Sigmoid colon (tissue), 6 donors: ENCODE measurements at regions not wholly inside any gene's neighbourhood (a gene's known extent, or its start where the extent isn't known, plus 50 kb on each side); places are given as distances from the start of the nearest gene placed in this dataset.

ENCODE experiments used
- DNase-seq: peaks from one replicate; pipeline ENCODE4 v3.0.0-alpha.2; 2019
- H3K27ac ChIP-seq, 4 donors: fragments of 200-600 bp; sonication (generic); one replicate each; pipeline ENCODE4 v1.5.1; 2016 to 2019; ENCODE audit warnings: mild to moderate bottlenecking in 1 of 4
- H3K27me3 ChIP-seq, 3 donors: fragments of 200-600 bp; sonication (generic); one replicate each; pipeline ENCODE4 v1.5.1; 2019; ENCODE audit warnings: mild to moderate bottlenecking in 1 of 3
- H3K36me3 ChIP-seq, 4 donors: fragments of 200-600 bp; sonication (generic); one replicate each; pipeline ENCODE4 v1.5.1; 2016 to 2019
- H3K4me1 ChIP-seq, 4 donors: fragments of 200-600 bp; sonication (generic); one replicate each; pipeline ENCODE4 v1.5.1; 2017 to 2019
- H3K4me3 ChIP-seq, 4 donors: fragments of 200-600 bp; sonication (generic); one replicate each; pipeline ENCODE4 v1.5.1; 2017 to 2019; ENCODE audit warnings: mild to moderate bottlenecking in 2 of 4, moderate library complexity in 1 of 4
- H3K9me3 ChIP-seq, 4 donors: fragments of 200-600 bp in 3 of 4; sonication (generic) in 3 of 4; one replicate each; pipeline versions ENCODE4 v1.5.1 to v1.6.1; 2013 to 2019
- EP300 ChIP-seq, 4 donors: sonication (generic); formaldehyde crosslinking; IDR thresholded peaks; one replicate each; pipeline ENCODE4 v1.6.1; 2017; ENCODE audit warnings: antibody characterized with exemption in 4 of 4
- POLR2A ChIP-seq, 2 donors: fragments of 450-650 bp; IDR thresholded peaks; one replicate each; pipeline ENCODE4 v1.6.1; 2016; ENCODE audit warnings: antibody characterized with exemption in 2 of 2, mild to moderate bottlenecking in 2 of 2, moderate library complexity in 2 of 2
- POLR2AphosphoS5 ChIP-seq, 4 donors: sonication (generic); formaldehyde crosslinking; IDR thresholded peaks; one replicate each; pipeline ENCODE4 v1.6.1; 2017; ENCODE audit warnings: antibody characterized with exemption in 4 of 4
- WGBS, 2 donors: extraction: QIAGEN DNeasy Blood & Tissue Kit; methylation state at CpG; one replicate each; pipeline ENCODE4 v1.1.7; 2013; 5-methylcytosine and 5-hydroxymethylcytosine counted together
- intact Hi-C: fragments of 100-400 bp; cut with DNase I; formaldehyde crosslinking; loops from one replicate; pipeline ENCODE4 v1.15.1; 2023
- TF ChIP-seq, protein P1 (sequence below), 4 experiments: fragments of 450-650 bp in 3 of 4; fragments of 200-600 bp in 1 of 4; IDR thresholded peaks; one replicate each; pipeline ENCODE4 v1.5.1; 2016 to 2019; ENCODE audit warnings: antibody characterized with exemption in 4 of 4, mild to moderate bottlenecking in 3 of 4, moderate library complexity in 2 of 4
- donor health status: healthy with polysubstance abuse.
- donor health status: healthy.

GRCh38 chr2:121047383-121047782, 237.6 kb downstream of the TFCP2L1 start:
- intact Hi-C loops, result no loop called here
- H3K36me3 ChIP-seq, result no peaks in the 10 kb centered on the region

DNA sequence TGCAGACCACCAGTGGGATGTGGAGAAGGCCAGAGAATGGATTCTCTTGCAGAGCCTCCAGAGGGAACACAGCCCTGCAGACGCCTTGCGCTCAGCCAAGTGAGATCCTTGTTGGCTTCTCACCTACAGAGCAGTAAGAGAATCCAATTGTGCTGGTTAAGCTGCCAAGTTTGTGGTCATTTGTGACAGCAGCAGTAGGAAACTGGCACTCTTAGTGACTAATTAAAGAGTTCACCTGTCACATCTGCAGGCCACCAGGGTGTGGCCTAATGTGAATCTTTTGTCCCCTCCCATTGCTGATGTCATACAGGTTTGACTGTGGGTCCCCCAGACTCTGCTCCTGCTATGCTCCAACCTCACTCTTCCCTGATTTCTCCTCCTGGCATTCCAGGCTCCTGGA, 235.9 kb downstream of the TFCP2L1 start:
- no peaks in the 10 kb centered on the region for H3K9me3 ChIP-seq
- H3K27ac ChIP-seq, result no peak overlapping the region
- DNase-seq, result no peak
- WGBS, 2 donors, result 24 to 69% methylated on average over 2 of the region's 2 CpGs
- no peak overlapping the region for H3K4me3 ChIP-seq
- intact Hi-C loops, result no loop called here
- no peaks in the 10 kb centered on the region for H3K36me3 ChIP-seq
- no peak for TF ChIP-seq POLR2A (IDR thresholded peaks at IDR 0.05)
- no peak for TF ChIP-seq EP300 (IDR thresholded peaks at IDR 0.05)
- TF ChIP-seq, protein P1, sequence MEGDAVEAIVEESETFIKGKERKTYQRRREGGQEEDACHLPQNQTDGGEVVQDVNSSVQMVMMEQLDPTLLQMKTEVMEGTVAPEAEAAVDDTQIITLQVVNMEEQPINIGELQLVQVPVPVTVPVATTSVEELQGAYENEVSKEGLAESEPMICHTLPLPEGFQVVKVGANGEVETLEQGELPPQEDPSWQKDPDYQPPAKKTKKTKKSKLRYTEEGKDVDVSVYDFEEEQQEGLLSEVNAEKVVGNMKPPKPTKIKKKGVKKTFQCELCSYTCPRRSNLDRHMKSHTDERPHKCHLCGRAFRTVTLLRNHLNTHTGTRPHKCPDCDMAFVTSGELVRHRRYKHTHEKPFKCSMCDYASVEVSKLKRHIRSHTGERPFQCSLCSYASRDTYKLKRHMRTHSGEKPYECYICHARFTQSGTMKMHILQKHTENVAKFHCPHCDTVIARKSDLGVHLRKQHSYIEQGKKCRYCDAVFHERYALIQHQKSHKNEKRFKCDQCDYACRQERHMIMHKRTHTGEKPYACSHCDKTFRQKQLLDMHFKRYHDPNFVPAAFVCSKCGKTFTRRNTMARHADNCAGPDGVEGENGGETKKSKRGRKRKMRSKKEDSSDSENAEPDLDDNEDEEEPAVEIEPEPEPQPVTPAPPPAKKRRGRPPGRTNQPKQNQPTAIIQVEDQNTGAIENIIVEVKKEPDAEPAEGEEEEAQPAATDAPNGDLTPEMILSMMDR (IDR thresholded peaks at IDR 0.05), result no peak
- no peak for TF ChIP-seq POLR2AphosphoS5 (IDR thresholded peaks at IDR 0.05)
- H3K4me1 ChIP-seq, result no peaks in the 10 kb centered on the region
- H3K27me3 ChIP-seq, result no peaks in the 10 kb centered on the region

More at GRCh38 chr2:121047383-121047782, 237.6 kb downstream of the TFCP2L1 start:
- Histone ChIP-seq H3K27ac (no peak overlapping the region), H3K27me3 (no peaks in the 10 kb centered on the region), H3K4me1 (no peaks in the 10 kb centered on the region), H3K9me3 (no peaks in the 10 kb centered on the region), H3K4me3 (no peak overlapping the region)
- DNase-seq, result no peak
- TF ChIP-seq POLR2A (IDR thresholded peaks at IDR 0.05), result no peak
- TF ChIP-seq EP300 (IDR thresholded peaks at IDR 0.05), result no peak
- TF ChIP-seq POLR2AphosphoS5 (IDR thresholded peaks at IDR 0.05), result no peak
- TF ChIP-seq, protein P1 (IDR thresholded peaks at IDR 0.05), result no peak
- WGBS, 2 donors, result 87 to 91% methylated on average over 4 of the region's 4 CpGs

DNA sequence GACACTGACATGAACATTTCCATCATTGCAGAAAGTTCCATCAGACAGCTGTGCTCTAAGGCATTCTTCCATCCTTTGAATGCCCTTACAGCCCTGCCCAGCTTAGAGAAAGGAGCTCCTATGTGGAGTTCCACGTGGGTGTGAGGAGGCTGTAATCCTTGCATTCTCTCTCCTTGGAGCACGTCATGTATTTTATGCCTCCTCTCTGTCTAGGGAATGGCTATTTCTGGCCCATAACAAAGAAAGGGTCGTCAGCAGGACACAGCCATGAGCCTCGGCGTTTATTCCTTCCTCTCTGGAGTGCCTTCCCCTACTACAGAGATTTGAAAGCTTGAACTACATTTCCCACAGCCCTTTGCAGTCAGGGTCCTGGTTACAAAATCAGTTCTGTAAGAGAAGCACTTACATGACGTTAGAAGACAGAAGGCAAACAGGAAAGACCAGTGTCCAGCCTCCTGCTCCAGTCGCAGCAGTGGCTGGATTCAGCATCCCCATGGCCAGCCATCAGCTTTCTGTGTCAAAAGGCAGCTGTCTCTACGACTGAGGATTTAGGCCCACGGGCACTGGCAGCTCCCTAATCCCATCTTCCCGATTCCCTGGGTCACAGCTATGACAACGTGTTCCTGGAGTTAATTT, 234.9 kb downstream of the TFCP2L1 start:
- WGBS, 2 donors, result 63 to 77% methylated on average over 11 of the region's 11 CpGs
- no peaks in the 10 kb centered on the region for H3K27me3 ChIP-seq
- intact Hi-C loops, result no loop called here
- no peaks in the 10 kb centered on the region for H3K4me1 ChIP-seq
- TF ChIP-seq EP300 (IDR thresholded peaks at IDR 0.05), result no peak
- no peak for TF ChIP-seq POLR2AphosphoS5 (IDR thresholded peaks at IDR 0.05)
- no peak for TF ChIP-seq POLR2A (IDR thresholded peaks at IDR 0.05)
- TF ChIP-seq, protein P1 (IDR thresholded peaks at IDR 0.05), result no peak
- no peak overlapping the region for H3K4me3 ChIP-seq
- no peaks in the 10 kb centered on the region for H3K36me3 ChIP-seq
- H3K9me3 ChIP-seq, result no peaks in the 10 kb centered on the region
- H3K27ac ChIP-seq, result no peak overlapping the region
- DNase-seq, result no peak

- H3K4me1 ChIP-seq, result no peaks in the 10 kb centered on the region
- 77 to 78% methylated on average over 6 of the region's 6 CpGs for WGBS, 2 donors
- no peaks in the 10 kb centered on the region for H3K27me3 ChIP-seq
- TF ChIP-seq EP300 (IDR thresholded peaks at IDR 0.05), result no peak
- no peak for TF ChIP-seq POLR2AphosphoS5 (IDR thresholded peaks at IDR 0.05)
- TF ChIP-seq POLR2A (IDR thresholded peaks at IDR 0.05), result no peak
- TF ChIP-seq, protein P1 (IDR thresholded peaks at IDR 0.05), result no peak
- H3K27ac ChIP-seq, result no peak overlapping the region
- intact Hi-C loops, result no loop called here
- no peak overlapping the region for H3K4me3 ChIP-seq
- no peak for DNase-seq
- no peaks in the 10 kb centered on the region for H3K9me3 ChIP-seq
- no peaks in the 10 kb centered on the region for H3K36me3 ChIP-seq
These were observed 233.7 kb downstream of the TFCP2L1 start for GRCh38 chr2:121051311-121051710.

DNA sequence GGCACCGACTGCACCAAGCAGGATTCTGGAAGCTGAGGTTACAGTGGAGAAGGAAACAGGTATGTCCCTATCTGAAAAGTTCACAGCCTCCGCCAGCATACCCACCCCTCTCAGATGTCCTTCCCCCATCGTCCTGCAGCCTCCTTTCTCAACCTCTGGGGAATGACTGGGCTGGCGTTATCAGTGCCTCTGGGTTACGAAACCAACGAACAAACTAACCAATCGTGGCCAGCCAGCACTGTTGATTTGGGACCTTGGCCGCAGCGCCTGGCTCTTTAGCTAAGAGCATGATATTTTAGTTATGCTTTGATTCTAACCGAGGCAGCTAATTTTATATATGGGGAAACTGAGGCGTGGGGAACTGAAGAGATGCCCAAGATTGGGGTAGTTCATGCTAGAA, 233.0 kb downstream of the TFCP2L1 start:
- TF ChIP-seq, protein P1 (IDR thresholded peaks at IDR 0.05), result no peak
- no peak for TF ChIP-seq POLR2AphosphoS5 (IDR thresholded peaks at IDR 0.05)
- no peak for TF ChIP-seq EP300 (IDR thresholded peaks at IDR 0.05)
- no peak for TF ChIP-seq POLR2A (IDR thresholded peaks at IDR 0.05)
- intact Hi-C loops, result no loop called here
- Histone ChIP-seq H3K9me3 (no peaks in the 10 kb centered on the region), H3K27ac (no peak overlapping the region), H3K36me3 (no peaks in the 10 kb centered on the region), H3K4me3 (no peak overlapping the region), H3K27me3 (no peaks in the 10 kb centered on the region), H3K4me1 (no peaks in the 10 kb centered on the region)
- no peak for DNase-seq
- WGBS, 2 donors, result 79 to 80% methylated on average over 11 of the region's 11 CpGs
